ENCODE measurements at regions not wholly inside any gene's neighbourhood (a gene's known extent, or its start where the extent isn't known, plus 50 kb on each side); places are given as distances from the start of the nearest gene placed in this dataset.

- Mint-ChIP-seq H3K4me3 (ENCODE audit: low read depth) (no peak overlapping the region), H3K27ac (no peak overlapping the region), H3K9me3 (ENCODE audit: low read depth) (no peaks in the 10 kb centered on the region), H3K27me3 (no peaks in the 10 kb centered on the region), H3K4me1 (ENCODE audit: low read depth) (peaks cover 7% of the 10 kb centered on the region), H3K36me3 (ENCODE audit: insufficient read depth) (no peaks in the 10 kb centered on the region)
- no peak for TF ChIP-seq CTCF (IDR thresholded peaks at IDR 0.05; ENCODE audit: unreplicated experiment)
- DNase-seq (ENCODE audit: low spot score, unreplicated experiment): no peak
These were observed 57.1 kb upstream of the EOMES start for GRCh38 chr3:27779176-27779575.

GRCh38 chr3:27789420-27789819 is 67.3 kb upstream of the EOMES start:
- H3K27ac Mint-ChIP-seq: no peak overlapping the region
- H3K36me3 Mint-ChIP-seq (ENCODE audit: insufficient read depth): no peaks in the 10 kb centered on the region
- H3K4me1 Mint-ChIP-seq (ENCODE audit: low read depth): peaks cover 2% of the 10 kb centered on the region
- no peak for DNase-seq (ENCODE audit: low spot score, unreplicated experiment)
- no peaks in the 10 kb centered on the region for H3K9me3 Mint-ChIP-seq (ENCODE audit: low read depth)
- no peak overlapping the region for H3K4me3 Mint-ChIP-seq (ENCODE audit: low read depth)
- peaks cover 5% of the 10 kb centered on the region for H3K27me3 Mint-ChIP-seq
- TF ChIP-seq CTCF (IDR thresholded peaks at IDR 0.05; ENCODE audit: unreplicated experiment): no peak

DNA sequence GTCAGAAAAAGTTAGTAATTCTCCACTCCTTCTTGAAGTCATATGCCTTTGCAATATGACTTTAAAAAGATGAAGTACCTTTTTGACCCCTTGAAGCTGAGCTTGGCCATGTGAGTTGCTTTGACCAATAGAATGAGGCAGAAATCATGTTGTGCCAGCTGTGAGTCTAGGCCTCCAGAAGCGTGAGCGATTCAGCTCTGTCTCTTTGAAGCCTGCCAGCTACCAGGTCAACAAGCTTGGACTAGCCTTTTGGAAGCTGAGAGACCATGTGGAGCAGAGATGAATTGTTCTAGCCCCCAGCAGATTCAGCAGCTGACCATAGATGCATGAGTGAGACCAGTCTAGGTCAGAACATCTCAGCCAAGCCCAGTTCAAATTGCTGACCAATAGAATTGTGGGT is 69.8 kb upstream of the EOMES start:
- DNase-seq (ENCODE audit: low spot score, unreplicated experiment): no peak
- H3K27me3 Mint-ChIP-seq: no peaks in the 10 kb centered on the region
- no peaks in the 10 kb centered on the region for H3K9me3 Mint-ChIP-seq (ENCODE audit: low read depth)
- H3K4me3 Mint-ChIP-seq (ENCODE audit: low read depth): no peak overlapping the region
- no peaks in the 10 kb centered on the region for H3K36me3 Mint-ChIP-seq (ENCODE audit: insufficient read depth)
- no peaks in the 10 kb centered on the region for H3K4me1 Mint-ChIP-seq (ENCODE audit: low read depth)
- TF ChIP-seq CTCF (IDR thresholded peaks at IDR 0.05; ENCODE audit: unreplicated experiment): no peak
- no peak overlapping the region for H3K27ac Mint-ChIP-seq

GRCh38 chr3:27792869-27793268 is 70.7 kb upstream of the EOMES start:
- H3K36me3 Mint-ChIP-seq (ENCODE audit: insufficient read depth): no peaks in the 10 kb centered on the region

GRCh38 chr3:27794211-27794610 is 72.1 kb upstream of the EOMES start:
- no peaks in the 10 kb centered on the region for H3K4me1 Mint-ChIP-seq (ENCODE audit: low read depth)
- H3K27me3 Mint-ChIP-seq: no peaks in the 10 kb centered on the region
- no peak overlapping the region for H3K4me3 Mint-ChIP-seq (ENCODE audit: low read depth)
- H3K9me3 Mint-ChIP-seq (ENCODE audit: low read depth): no peaks in the 10 kb centered on the region
- DNase-seq (ENCODE audit: low spot score, unreplicated experiment): no peak
- H3K27ac Mint-ChIP-seq: no peak overlapping the region
- no peak for TF ChIP-seq CTCF (IDR thresholded peaks at IDR 0.05; ENCODE audit: unreplicated experiment)
- no peaks in the 10 kb centered on the region for H3K36me3 Mint-ChIP-seq (ENCODE audit: insufficient read depth)

More at GRCh38 chr3:27792869-27793268, 70.7 kb upstream of the EOMES start:
- H3K4me1 Mint-ChIP-seq (ENCODE audit: low read depth): no peaks in the 10 kb centered on the region
- H3K27ac Mint-ChIP-seq: no peak overlapping the region
- no peak overlapping the region for H3K4me3 Mint-ChIP-seq (ENCODE audit: low read depth)
- no peaks in the 10 kb centered on the region for H3K27me3 Mint-ChIP-seq
- no peak for DNase-seq (ENCODE audit: low spot score, unreplicated experiment)
- no peak for TF ChIP-seq CTCF (IDR thresholded peaks at IDR 0.05; ENCODE audit: unreplicated experiment)
- no peaks in the 10 kb centered on the region for H3K9me3 Mint-ChIP-seq (ENCODE audit: low read depth)

All from progenitor cell of endocrine pancreas (in vitro differentiated cells).